IMR-90 (cell line): ENCODE measurements at regions not wholly inside any gene's neighbourhood (a gene's known extent, or its start where the extent isn't known, plus 50 kb on each side); places are given as distances from the start of the nearest gene placed in this dataset.

Experiments
- ATAC-seq: fragments of 200-7000 bp; cut with Tn5 transposase; 2 replicates; pipeline ENCODE4 v1.9.1; 2020; ENCODE audit warnings: low read depth, mild to moderate bottlenecking, moderate library complexity
- BruUV-seq: library from RNA; stranded (reverse); fragments of 400-500 nt; replicated peaks from 2 replicates; lab custom pipeline; 2021; lab: Mats Ljungman, UMichigan
- CTCF ChIA-PET: fragments of 300-600 bp; formaldehyde crosslinking; extraction: SDS; loops from one replicate; lab custom pipeline; 2021; ENCODE audit warnings: antibody characterized with exemption; lab: Yijun Ruan, JAX
- POLR2A ChIA-PET: fragments of 300-600 bp; sonication (Branson Sonifier 250); formaldehyde crosslinking; loops from one replicate; lab custom pipeline; 2022; ENCODE audit warnings: antibody characterized with exemption; ENCODE audit not compliant: unreplicated experiment; lab: Charles Lee
- DNase-seq: peaks from one replicate; pipeline ENCODE4 v3.0.0; 2013
- H2AFZ ChIP-seq: replicated peaks from 2 replicates; pipeline ENCODE3; 2013; ENCODE audit warnings: low read length, mild to moderate bottlenecking; ENCODE audit not compliant: poor library complexity
- H2AK5ac ChIP-seq: 2 replicates; pipeline ENCODE4 v1.6.1; 2013; ENCODE audit warnings: low read depth, low read length, inconsistent platforms
- H2AK9ac ChIP-seq: replicated peaks from 2 replicates; pipeline ENCODE3; 2013; ENCODE audit warnings: mild to moderate bottlenecking, low read depth, low read length, moderate library complexity; ENCODE audit not compliant: poor library complexity
- H2BK120ac ChIP-seq: 2 replicates; pipeline ENCODE4 v1.6.1; 2013; ENCODE audit warnings: low read depth, low read length, inconsistent platforms
- H2BK15ac ChIP-seq: 3 replicates; pipeline ENCODE4 v1.6.1; 2013; ENCODE audit warnings: low read depth, low read length, inconsistent platforms
- H2BK20ac ChIP-seq: 2 replicates; pipeline ENCODE4 v1.6.1; 2013; ENCODE audit warnings: low read depth, mild to moderate bottlenecking, inconsistent platforms, low read length, moderate library complexity
- H2BK5ac ChIP-seq: 2 replicates; pipeline ENCODE4 v1.6.1; 2013; ENCODE audit warnings: mild to moderate bottlenecking, low read depth, low read length, inconsistent platforms; ENCODE audit not compliant: poor library complexity, severe bottlenecking
- H3K14ac ChIP-seq: replicated peaks from 2 replicates; pipeline ENCODE4 v1.6.1; 2013; ENCODE audit warnings: low read depth, low read length, inconsistent platforms
- H3K18ac ChIP-seq: 2 replicates; pipeline ENCODE4 v1.6.1; 2013; ENCODE audit warnings: low read depth, low read length, control low read depth
- H3K23ac ChIP-seq: 2 replicates; pipeline ENCODE4 v1.6.1; 2013; ENCODE audit warnings: low read depth, low read length, inconsistent platforms
- H3K27ac ChIP-seq: 2 replicates; pipeline ENCODE4 v1.5.1; 2013; ENCODE audit warnings: mild to moderate bottlenecking, control low read depth, low read length; ENCODE audit not compliant: insufficient read depth
- H3K27me3 ChIP-seq: 2 replicates; pipeline ENCODE4 v1.6.1; 2013; ENCODE audit warnings: low read length; ENCODE audit not compliant: control insufficient read depth, insufficient read depth
- H3K36me3 ChIP-seq: 2 replicates; pipeline ENCODE4 v1.6.1; 2013; ENCODE audit warnings: low read length, mixed read lengths; ENCODE audit not compliant: control insufficient read depth, insufficient read depth
- H3K4ac ChIP-seq: 2 replicates; pipeline ENCODE4 v1.6.1; 2013; ENCODE audit warnings: low read depth, low read length, inconsistent platforms
- H3K4me1 ChIP-seq: 2 replicates; pipeline ENCODE4 v1.6.1; 2013; ENCODE audit warnings: low read length, mixed read lengths; ENCODE audit not compliant: control insufficient read depth, insufficient read depth
- H3K4me2 ChIP-seq: 2 replicates; pipeline ENCODE4 v1.6.1; 2013; ENCODE audit warnings: low read depth, mild to moderate bottlenecking, control low read depth, low read length, moderate library complexity
- H3K4me3 ChIP-seq: 2 replicates; pipeline ENCODE4 v1.5.1; 2013; ENCODE audit warnings: low read depth, mild to moderate bottlenecking, control low read depth, low read length, moderate library complexity; ENCODE audit not compliant: insufficient read depth
- H3K56ac ChIP-seq: 2 replicates; pipeline ENCODE4 v1.6.1; 2013; ENCODE audit warnings: low read length, inconsistent platforms; ENCODE audit not compliant: insufficient read depth; ENCODE audit errors: extremely low read depth
- H3K79me1 ChIP-seq, 2 experiments: 2 replicates each; pipeline ENCODE4 v1.6.1; 2013; ENCODE audit warnings: low read length in 2 of 2, inconsistent platforms in 1 of 2, low read depth in 1 of 2
- H3K9ac ChIP-seq: 2 replicates; pipeline ENCODE4 v1.6.1; 2013; ENCODE audit warnings: low read depth, low read length, control low read depth
- H3K9me1 ChIP-seq: 2 replicates; pipeline ENCODE4 v1.6.1; 2013; ENCODE audit warnings: low read length, inconsistent platforms; ENCODE audit not compliant: insufficient read depth
- H3K9me3 ChIP-seq: 2 replicates; pipeline ENCODE4 v1.6.1; 2013; ENCODE audit warnings: low read length; ENCODE audit not compliant: control insufficient read depth, insufficient read depth
- H4K20me1 ChIP-seq: 2 replicates; pipeline ENCODE4 v1.6.1; 2013; ENCODE audit warnings: low read length, inconsistent platforms; ENCODE audit not compliant: insufficient read depth
- H4K5ac ChIP-seq: 2 replicates; pipeline ENCODE4 v1.6.1; 2013; ENCODE audit warnings: mild to moderate bottlenecking, low read depth, low read length, control low read depth
- H4K8ac ChIP-seq, 2 experiments: 2 replicates each; pipeline ENCODE4 v1.6.1; 2013; ENCODE audit warnings: low read depth in 2 of 2, low read length in 2 of 2, control low read depth in 1 of 2, inconsistent platforms in 1 of 2
- H4K91ac ChIP-seq: 2 replicates; pipeline ENCODE4 v1.6.1; 2013; ENCODE audit warnings: low read depth, low read length, inconsistent platforms; ENCODE audit not compliant: insufficient read depth
- BHLHE40 ChIP-seq: fragments of 150-350 bp; IDR thresholded peaks from 2 replicates; pipeline ENCODE4 v1.6.1; 2016; ENCODE audit warnings: mild to moderate bottlenecking, low read depth, low read length
- CEBPB ChIP-seq: IDR thresholded peaks from 2 replicates; pipeline ENCODE4 v1.6.1; 2012; ENCODE audit warnings: low read depth, low read length, improper control_type of control experiment
- CHD1 ChIP-seq: IDR thresholded peaks from 2 replicates; pipeline ENCODE4 v1.6.1; 2012; ENCODE audit warnings: low read depth, low read length, improper control_type of control experiment
- CTCF ChIP-seq: conservative IDR thresholded peaks from 2 replicates; pipeline ENCODE4 v1.5.1; 2012; ENCODE audit warnings: mild to moderate bottlenecking, low read depth, low read length, improper control_type of control experiment
- FOS ChIP-seq: fragments of 150-350 bp; IDR thresholded peaks from 2 replicates; pipeline ENCODE4 v1.6.1; 2016; ENCODE audit warnings: low read depth, low read length
- MAFK ChIP-seq: IDR thresholded peaks from 2 replicates; pipeline ENCODE4 v1.6.1; 2012; ENCODE audit warnings: low read depth, low read length, improper control_type of control experiment
- MAZ ChIP-seq: IDR thresholded peaks from 2 replicates; pipeline ENCODE4 v1.6.1; 2012; ENCODE audit warnings: low read depth, mild to moderate bottlenecking, low read length, improper control_type of control experiment, moderate library complexity, borderline replicate concordance
- MXI1 ChIP-seq: IDR thresholded peaks from 2 replicates; pipeline ENCODE4 v1.6.1; 2012; ENCODE audit warnings: low read depth, mild to moderate bottlenecking, low read length, moderate library complexity, borderline replicate concordance
- NFE2L2 ChIP-seq: fragments of 150-350 bp; IDR thresholded peaks from 2 replicates; pipeline ENCODE4 v1.6.1; 2016; ENCODE audit warnings: low read depth, mild to moderate bottlenecking, low read length
- POLR2A ChIP-seq: IDR thresholded peaks from 2 replicates; pipeline ENCODE4 v1.6.1; 2012; ENCODE audit warnings: mild to moderate bottlenecking, low read depth, low read length
- RAD21 ChIP-seq: IDR thresholded peaks from 2 replicates; pipeline ENCODE4 v1.6.1; 2012; ENCODE audit warnings: low read length, improper control_type of control experiment
- RCOR1 ChIP-seq: IDR thresholded peaks from 2 replicates; pipeline ENCODE4 v1.6.1; 2012; ENCODE audit warnings: mild to moderate bottlenecking, low read length, improper control_type of control experiment; ENCODE audit not compliant: insufficient replicate concordance
- RFX5 ChIP-seq: IDR thresholded peaks from 2 replicates; pipeline ENCODE4 v1.8.0; 2012; ENCODE audit warnings: low read depth, mild to moderate bottlenecking, low read length, moderate library complexity
- SMC3 ChIP-seq: fragments of 150-350 bp; IDR thresholded peaks from 2 replicates; pipeline ENCODE4 v1.6.1; 2016; ENCODE audit warnings: low read depth, mild to moderate bottlenecking, antibody characterized with exemption, low read length, moderate library complexity
- USF2 ChIP-seq: fragments of 150-350 bp; IDR thresholded peaks from 2 replicates; pipeline ENCODE4 v1.6.1; 2017; ENCODE audit warnings: mild to moderate bottlenecking, antibody characterized with exemption, low read length, low read depth
- WGBS, 2 experiments: methylation state at CpG; one replicate each; pipeline versions ENCODE4 v1.1.5 to v1.1.7; 2013; ENCODE audit warnings: missing lambda C conversion rate in 2 of 2; ENCODE audit not compliant: insufficient read length in 1 of 2; ENCODE audit errors: extremely low coverage in 2 of 2; 5-methylcytosine and 5-hydroxymethylcytosine counted together
- dilution Hi-C: fragments of 300-500 bp; cut with HindIII; formaldehyde crosslinking; loops from one replicate; pipeline ENCODE4 v1.14.3; 2018; ENCODE audit warnings: low sequenced_read_pairs; ENCODE audit not compliant: unreplicated experiment
- in situ Hi-C: fragments of 300-500 bp; cut with MboI; formaldehyde crosslinking; loops from 3 replicates; pipeline ENCODE4 v1.14.3; 2019; ENCODE audit warnings: low sequenced_read_pairs, inconsistent platforms, mixed read lengths
- intact Hi-C: fragments of 100-400 bp; cut with micrococcal nuclease; formaldehyde crosslinking; loops from 2 replicates; pipeline ENCODE4 v1.10.0; 2022
- TF ChIP-seq, protein P1 (sequence below): fragments of 150-350 bp; IDR thresholded peaks from 2 replicates; pipeline ENCODE4 v1.6.1; 2016; ENCODE audit warnings: low read depth, mild to moderate bottlenecking, low read length, moderate library complexity, borderline replicate concordance

DNA sequence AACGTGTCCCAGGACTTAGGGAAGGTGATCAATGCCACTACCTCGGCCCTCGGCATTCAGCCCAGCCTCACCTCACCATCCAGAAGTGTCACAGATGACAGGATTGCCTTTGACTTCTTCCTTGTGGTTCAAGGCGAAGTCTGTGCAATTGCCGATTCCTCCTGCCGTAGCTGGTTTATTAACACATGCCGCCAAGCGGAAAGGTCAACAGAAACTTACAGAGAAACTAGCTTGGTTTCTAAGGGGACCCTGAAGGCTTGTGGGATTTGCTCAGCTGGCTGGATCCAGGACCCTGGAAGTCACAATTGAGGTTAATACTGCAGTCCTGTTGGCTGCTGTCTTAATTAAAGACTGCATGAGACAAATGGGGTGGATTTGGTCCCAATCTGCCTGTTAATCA, 65.6 kb downstream of the SHANK2 start:
- no peak overlapping the region for H2BK20ac ChIP-seq
- no peak overlapping the region for H3K4me3 ChIP-seq
- intact Hi-C loops (no loop called here), dilution Hi-C loops (no loop called here), in situ Hi-C loops (no loop called here)
- DNase-seq (no peak), ATAC-seq (no peak)
- CTCF ChIA-PET = no interaction called here
- no peak overlapping the region for H2BK120ac ChIP-seq
- no peak overlapping the region for H2BK15ac ChIP-seq
- WGBS, 2 experiments = 94% methylated on average over 5 of the region's 8 CpGs; no CpG with 5 or more reads in 1 of the 2 experiments
- no peak overlapping the region for H3K56ac ChIP-seq
- H4K5ac ChIP-seq = no peak overlapping the region
- TF ChIP-seq CTCF (no peak), RCOR1 (no peak), NFE2L2 (no peak), SMC3 (no peak), MXI1 (no peak), RFX5 (no peak), CEBPB (no peak), POLR2A (no peak), CHD1 (no peak), USF2 (no peak), BHLHE40 (no peak), MAFK (no peak), MAZ (no peak), FOS (no peak), RAD21 (no peak)
- TF ChIP-seq, protein P1, sequence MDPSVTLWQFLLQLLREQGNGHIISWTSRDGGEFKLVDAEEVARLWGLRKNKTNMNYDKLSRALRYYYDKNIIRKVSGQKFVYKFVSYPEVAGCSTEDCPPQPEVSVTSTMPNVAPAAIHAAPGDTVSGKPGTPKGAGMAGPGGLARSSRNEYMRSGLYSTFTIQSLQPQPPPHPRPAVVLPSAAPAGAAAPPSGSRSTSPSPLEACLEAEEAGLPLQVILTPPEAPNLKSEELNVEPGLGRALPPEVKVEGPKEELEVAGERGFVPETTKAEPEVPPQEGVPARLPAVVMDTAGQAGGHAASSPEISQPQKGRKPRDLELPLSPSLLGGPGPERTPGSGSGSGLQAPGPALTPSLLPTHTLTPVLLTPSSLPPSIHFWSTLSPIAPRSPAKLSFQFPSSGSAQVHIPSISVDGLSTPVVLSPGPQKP = no peak
- H4K20me1 ChIP-seq = no peaks in the 10 kb centered on the region; the same call in 1 of the 2 replicates
- H3K36me3 ChIP-seq = 0 out of 2 replicates have a peak, but pooled peaks cover 3% of the 10 kb centered on the region
- H4K91ac ChIP-seq = no peak overlapping the region
- H3K4me1 ChIP-seq = no peaks in the 10 kb centered on the region
- no peaks in the 10 kb centered on the region for H3K9me1 ChIP-seq
- no peak overlapping the region for H2AFZ ChIP-seq
- no peak overlapping the region for H3K27ac ChIP-seq
- H3K79me1 ChIP-seq = no peaks in the 10 kb centered on the region
- H3K4me2 ChIP-seq = no peak overlapping the region
- H3K9ac ChIP-seq = no peak overlapping the region
- no peak overlapping the region for H4K8ac ChIP-seq
- H2AK5ac ChIP-seq = no peak overlapping the region
- H3K9me3 ChIP-seq = no peaks in the 10 kb centered on the region
- no peaks in the 10 kb centered on the region for H3K27me3 ChIP-seq
- no peak overlapping the region for H3K18ac ChIP-seq
- BruUV-seq = no TSS peak
- POLR2A ChIA-PET = no interaction called here
- H3K14ac ChIP-seq = no peak overlapping the region
- no peak overlapping the region for H3K23ac ChIP-seq
- no peak overlapping the region for H3K4ac ChIP-seq
- H2AK9ac ChIP-seq = no peak overlapping the region
- H2BK5ac ChIP-seq = no peak overlapping the region
